Loucy (cell line): ENCODE measurements at regions not wholly inside any gene's neighbourhood (a gene's known extent, or its start where the extent isn't known, plus 50 kb on each side); places are given as distances from the start of the nearest gene placed in this dataset.

ENCODE experiments used
- EZH2phosphoT487 ChIP-seq: fragments of 200-600 bp; IDR thresholded peaks from 2 replicates; pipeline ENCODE4 v1.6.1; 2018; ENCODE audit warnings: antibody characterized with exemption, mild to moderate bottlenecking, moderate library complexity, borderline replicate concordance
- TF ChIP-seq, protein P1 (sequence below): fragments of 200-600 bp; sonication (generic); conservative IDR thresholded peaks from 2 replicates; pipeline ENCODE4 v1.5.1; 2014; ENCODE audit warnings: mild to moderate bottlenecking, antibody characterized with exemption, low read length

DNA sequence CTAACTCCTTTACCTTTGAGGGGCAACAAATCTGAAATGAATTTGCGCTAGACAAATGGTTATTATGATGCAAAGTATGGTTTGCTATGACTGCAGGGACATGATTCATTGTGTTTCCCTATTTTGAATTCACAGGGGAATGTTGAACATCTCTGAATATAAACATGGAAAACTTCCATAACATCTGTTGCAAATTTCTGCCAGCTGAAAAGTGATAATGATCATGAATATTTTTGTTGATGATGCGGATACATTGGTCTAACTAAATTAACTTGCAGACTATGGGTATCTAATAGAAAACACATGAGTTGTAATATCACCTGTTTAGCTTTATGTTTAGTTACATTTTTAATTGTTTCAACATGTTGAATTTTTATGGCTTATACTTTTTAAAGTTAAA lies 1325.5 kb downstream of the REEP3 start:
- TF ChIP-seq, protein P1, sequence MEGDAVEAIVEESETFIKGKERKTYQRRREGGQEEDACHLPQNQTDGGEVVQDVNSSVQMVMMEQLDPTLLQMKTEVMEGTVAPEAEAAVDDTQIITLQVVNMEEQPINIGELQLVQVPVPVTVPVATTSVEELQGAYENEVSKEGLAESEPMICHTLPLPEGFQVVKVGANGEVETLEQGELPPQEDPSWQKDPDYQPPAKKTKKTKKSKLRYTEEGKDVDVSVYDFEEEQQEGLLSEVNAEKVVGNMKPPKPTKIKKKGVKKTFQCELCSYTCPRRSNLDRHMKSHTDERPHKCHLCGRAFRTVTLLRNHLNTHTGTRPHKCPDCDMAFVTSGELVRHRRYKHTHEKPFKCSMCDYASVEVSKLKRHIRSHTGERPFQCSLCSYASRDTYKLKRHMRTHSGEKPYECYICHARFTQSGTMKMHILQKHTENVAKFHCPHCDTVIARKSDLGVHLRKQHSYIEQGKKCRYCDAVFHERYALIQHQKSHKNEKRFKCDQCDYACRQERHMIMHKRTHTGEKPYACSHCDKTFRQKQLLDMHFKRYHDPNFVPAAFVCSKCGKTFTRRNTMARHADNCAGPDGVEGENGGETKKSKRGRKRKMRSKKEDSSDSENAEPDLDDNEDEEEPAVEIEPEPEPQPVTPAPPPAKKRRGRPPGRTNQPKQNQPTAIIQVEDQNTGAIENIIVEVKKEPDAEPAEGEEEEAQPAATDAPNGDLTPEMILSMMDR = no peak
- no peak for TF ChIP-seq EZH2phosphoT487
